ENCODE measurements at regions not wholly inside any gene's neighbourhood (a gene's known extent, or its start where the extent isn't known, plus 50 kb on each side); places are given as distances from the start of the nearest gene placed in this dataset.
A peak's percentile ranks its signal among the peaks of the same experiment; 100 is the strongest.

- peak; percentile 91 for TF ChIP-seq VEZF1 (CRISPR knock-in tag; IDR thresholded peaks at IDR 0.05)
- no peak for TF ChIP-seq RBBP5 (IDR thresholded peaks at IDR 0.05; ENCODE audit: borderline replicate concordance, insufficient read depth, low read length, poor library complexity, severe bottlenecking)
- TF ChIP-seq ZNF282 (CRISPR knock-in tag; IDR thresholded peaks at IDR 0.05) = no peak
- TF ChIP-seq OTX1 (CRISPR knock-in tag; IDR thresholded peaks at IDR 0.05) = no peak
- TF ChIP-seq KAT2B (IDR thresholded peaks at IDR 0.05; ENCODE audit: low read depth, low read length) = no peak
- TF ChIP-seq CGGBP1 (CRISPR knock-in tag; IDR thresholded peaks at IDR 0.05) = no peak
- 0 out of 2 replicates have a peak, but pooled peaks have one; percentile 17 for TF ChIP-seq EP300 (IDR thresholded peaks at IDR 0.05; ENCODE audit: low read length)
- peak; percentile 84 for TF ChIP-seq HES1 (IDR thresholded peaks at IDR 0.05; ENCODE audit: low read depth)
- peak; percentile 97 for TF ChIP-seq CBFB (CRISPR knock-in tag; IDR thresholded peaks at IDR 0.05)
- TF ChIP-seq FOXP1 (CRISPR knock-in tag; IDR thresholded peaks at IDR 0.05) = no peak
- TF ChIP-seq PBX2 (CRISPR knock-in tag; IDR thresholded peaks at IDR 0.05; ENCODE audit: low read depth) = 0 out of 2 replicates have a peak, but pooled peaks have one; percentile 36
- TF ChIP-seq PBX2 (tag; conservative IDR thresholded peaks at IDR 0.05; ENCODE audit: low read depth) = peak; percentile 62
- TF ChIP-seq ZNF395 (CRISPR knock-in tag; IDR thresholded peaks at IDR 0.05) = no peak
- no peak for TF ChIP-seq BMI1 (IDR thresholded peaks at IDR 0.05; ENCODE audit: low read length)
- peak; percentile 76; the same call in 1 of the 2 replicates for TF ChIP-seq SOX6 (IDR thresholded peaks at IDR 0.05)
- TF ChIP-seq TCF3 (CRISPR knock-in tag; IDR thresholded peaks at IDR 0.05) = peak; percentile 38; the same call in 1 of the 2 replicates
- TF ChIP-seq MEIS2 (IDR thresholded peaks at IDR 0.05; ENCODE audit: partially characterized antibody) = peak; percentile 65
- TF ChIP-seq FOXO4 (CRISPR knock-in tag; IDR thresholded peaks at IDR 0.05) = no peak
- TF ChIP-seq CBX5 (IDR thresholded peaks at IDR 0.05; ENCODE audit: borderline replicate concordance, low read depth) = no peak
- no peak for TF ChIP-seq HDAC6 (IDR thresholded peaks at IDR 0.05; ENCODE audit: low read depth, low read length)
- no peak for TF ChIP-seq RAD21 (CRISPR knock-in tag; conservative IDR thresholded peaks at IDR 0.05 in 1 of 2, IDR thresholded peaks at IDR 0.05 in 1 of 2)
- peak; percentile 57; the same call in 1 of the 2 replicates for TF ChIP-seq RNF2 (IDR thresholded peaks at IDR 0.05)
Measured at GRCh38 chr2:196459539-196459938, 180.0 kb upstream of the CCDC150 start (continued).
